Amniotic epithelial cell (primary cell): ENCODE measurements at regions not wholly inside any gene's neighbourhood (a gene's known extent, or its start where the extent isn't known, plus 50 kb on each side); places are given as distances from the start of the nearest gene placed in this dataset.
"Not testable (repeated sequence)": the region's sequence is repeated elsewhere in the genome, so short reads cannot be mapped to it uniquely, and the experiment has no call there.

Experiments used
- DNase-seq: peaks from one replicate; pipeline ENCODE4 v3.0.0-alpha.2; 2010; ENCODE audit warnings: low read depth

GRCh38 chr20:43364001-43364400, 93.7 kb upstream of the SRSF6 start:
- no peak for DNase-seq

- no peak for DNase-seq
Measured at GRCh38 chr20:43363506-43363905, 94.2 kb upstream of the SRSF6 start.

GRCh38 chr20:43361526-43361925, 96.2 kb upstream of the SRSF6 start:
- DNase-seq: no peak

- no peak for DNase-seq
Measured at GRCh38 chr20:43360016-43360415, 97.7 kb upstream of the SRSF6 start.

- no peak for DNase-seq
Measured at GRCh38 chr20:43358811-43359210, 98.9 kb upstream of the SRSF6 start.

GRCh38 chr20:43357352-43357751, 100.3 kb upstream of the SRSF6 start:
- DNase-seq: no peak

GRCh38 chr20:43355610-43356009, 102.1 kb upstream of the SRSF6 start:
- no peak for DNase-seq

- DNase-seq: no peak
Measured at GRCh38 chr20:43352996-43353395, 104.7 kb upstream of the SRSF6 start.

GRCh38 chr20:43350694-43351093, 107.0 kb upstream of the SRSF6 start:
- not testable (repeated sequence) for DNase-seq

GRCh38 chr20:43349841-43350240, 107.9 kb upstream of the SRSF6 start:
- no peak for DNase-seq

- DNase-seq: not testable (repeated sequence)
Measured at GRCh38 chr20:43347839-43348238, 109.9 kb upstream of the SRSF6 start.

- DNase-seq: no peak
Measured at GRCh38 chr20:43345676-43346075, 112.0 kb upstream of the SRSF6 start.

- DNase-seq: no peak
Measured at GRCh38 chr20:43341511-43341910, 116.2 kb upstream of the SRSF6 start.

GRCh38 chr20:43337036-43337435, 120.7 kb upstream of the SRSF6 start:
- DNase-seq: no peak

GRCh38 chr20:43334080-43334479, 123.6 kb upstream of the SRSF6 start:
- DNase-seq: no peak

GRCh38 chr20:43331906-43332305, 125.8 kb upstream of the SRSF6 start:
- no peak for DNase-seq

- DNase-seq: no peak
Measured at GRCh38 chr20:43328697-43329096, 129.0 kb upstream of the SRSF6 start.

GRCh38 chr20:43327234-43327633, 130.5 kb upstream of the SRSF6 start:
- not testable (repeated sequence) for DNase-seq

GRCh38 chr20:43325926-43326325, 131.8 kb upstream of the SRSF6 start:
- no peak for DNase-seq

- DNase-seq: no peak
Measured at GRCh38 chr20:43323592-43323991, 133.9 kb upstream of the PTPRT start.

- no peak for DNase-seq
Measured at GRCh38 chr20:43322851-43323250, 133.1 kb upstream of the PTPRT start.

- no peak for DNase-seq
Measured at GRCh38 chr20:43320536-43320935, 130.8 kb upstream of the PTPRT start.

- no peak for DNase-seq
Measured at GRCh38 chr20:43318755-43319297, 129.1 kb upstream of the PTPRT start.

GRCh38 chr20:43316271-43316670, 126.6 kb upstream of the PTPRT start:
- DNase-seq: no peak

- no peak for DNase-seq
Measured at GRCh38 chr20:43309266-43309665, 119.6 kb upstream of the PTPRT start.
